ENCODE measurements at regions not wholly inside any gene's neighbourhood (a gene's known extent, or its start where the extent isn't known, plus 50 kb on each side); places are given as distances from the start of the nearest gene placed in this dataset.

- no peak for TF ChIP-seq CTCF (IDR thresholded peaks at IDR 0.05; ENCODE audit: insufficient read depth, low read depth, low read length, missing control alignments)
- H3K4me3 ChIP-seq (ENCODE audit: low read depth, low read length), result no peak overlapping the region
- DNase-seq (ENCODE audit: low read depth), result no peak
These were observed 314.8 kb upstream of the LRP1B start for GRCh38 chr2:142445551-142446072.

- H3K4me3 ChIP-seq (ENCODE audit: low read depth, low read length), result no peak overlapping the region
- no peak for DNase-seq (ENCODE audit: low read depth)
- no peak for TF ChIP-seq CTCF (IDR thresholded peaks at IDR 0.05; ENCODE audit: insufficient read depth, low read depth, low read length, missing control alignments)
These were observed 314.2 kb upstream of the LRP1B start for GRCh38 chr2:142445023-142445422.

- DNase-seq (ENCODE audit: low read depth), result no peak
- H3K4me3 ChIP-seq (ENCODE audit: low read depth, low read length), result no peak overlapping the region
- TF ChIP-seq CTCF (IDR thresholded peaks at IDR 0.05; ENCODE audit: insufficient read depth, low read depth, low read length, missing control alignments), result no peak
These were observed 305.0 kb upstream of the LRP1B start for GRCh38 chr2:142435847-142436246.

- no peak overlapping the region for H3K4me3 ChIP-seq (ENCODE audit: low read depth, low read length)
- TF ChIP-seq CTCF (IDR thresholded peaks at IDR 0.05; ENCODE audit: insufficient read depth, low read depth, low read length, missing control alignments), result no peak
- no peak for DNase-seq (ENCODE audit: low read depth)
These were observed 295.2 kb upstream of the LRP1B start for GRCh38 chr2:142426064-142426463.

GRCh38 chr2:142425551-142425950, 294.7 kb upstream of the LRP1B start:
- no peak for TF ChIP-seq CTCF (IDR thresholded peaks at IDR 0.05; ENCODE audit: insufficient read depth, low read depth, low read length, missing control alignments)
- DNase-seq (ENCODE audit: low read depth), result no peak
- H3K4me3 ChIP-seq (ENCODE audit: low read depth, low read length), result no peak overlapping the region

GRCh38 chr2:142423603-142424002, 292.8 kb upstream of the LRP1B start:
- TF ChIP-seq CTCF (IDR thresholded peaks at IDR 0.05; ENCODE audit: insufficient read depth, low read depth, low read length, missing control alignments), result no peak
- no peak overlapping the region for H3K4me3 ChIP-seq (ENCODE audit: low read depth, low read length)
- no peak for DNase-seq (ENCODE audit: low read depth)

GRCh38 chr2:142422769-142423168, 292.0 kb upstream of the LRP1B start:
- DNase-seq (ENCODE audit: low read depth), result no peak
- H3K4me3 ChIP-seq (ENCODE audit: low read depth, low read length), result no peak overlapping the region
- no peak for TF ChIP-seq CTCF (IDR thresholded peaks at IDR 0.05; ENCODE audit: insufficient read depth, low read depth, low read length, missing control alignments)

All from GM12865 (cell line).